SJCRH30 (cell line): ENCODE measurements at regions not wholly inside any gene's neighbourhood (a gene's known extent, or its start where the extent isn't known, plus 50 kb on each side); places are given as distances from the start of the nearest gene placed in this dataset.
"Not testable (repeated sequence)": the region's sequence is repeated elsewhere in the genome, so short reads cannot be mapped to it uniquely, and the experiment has no call there.

ENCODE experiments used
- DNase-seq, 2 experiments: peaks; one replicate each; pipeline ENCODE4 v3.0.0-alpha.2; 2015 to 2020
- H3K27ac ChIP-seq: fragments of 250-450 bp; sonication (Bioruptor Pico); 2 replicates; pipeline ENCODE4 v1.5.1; 2020; ENCODE audit warnings: mild to moderate bottlenecking, moderate library complexity
- H3K27me3 ChIP-seq: fragments of 250-450 bp; sonication (Bioruptor Pico); 2 replicates; pipeline ENCODE4 v1.5.1; 2020; ENCODE audit warnings: mild to moderate bottlenecking, moderate library complexity
- H3K36me3 ChIP-seq: fragments of 250-450 bp; sonication (Bioruptor Pico); 2 replicates; pipeline ENCODE4 v1.5.1; 2020; ENCODE audit warnings: mild to moderate bottlenecking, moderate library complexity
- H3K4me1 ChIP-seq: fragments of 250-450 bp; sonication (Bioruptor Pico); 2 replicates; pipeline ENCODE4 v1.5.1; 2020; ENCODE audit warnings: mild to moderate bottlenecking, moderate library complexity
- H3K4me3 ChIP-seq: fragments of 250-450 bp; sonication (Bioruptor Pico); 2 replicates; pipeline ENCODE4 v1.5.1; 2020; ENCODE audit warnings: mild to moderate bottlenecking, moderate library complexity
- H3K9me3 ChIP-seq: fragments of 250-450 bp; sonication (Bioruptor Pico); replicated peaks from 2 replicates; pipeline ENCODE4 v1.5.1; 2020; ENCODE audit warnings: mild to moderate bottlenecking, moderate library complexity

DNA sequence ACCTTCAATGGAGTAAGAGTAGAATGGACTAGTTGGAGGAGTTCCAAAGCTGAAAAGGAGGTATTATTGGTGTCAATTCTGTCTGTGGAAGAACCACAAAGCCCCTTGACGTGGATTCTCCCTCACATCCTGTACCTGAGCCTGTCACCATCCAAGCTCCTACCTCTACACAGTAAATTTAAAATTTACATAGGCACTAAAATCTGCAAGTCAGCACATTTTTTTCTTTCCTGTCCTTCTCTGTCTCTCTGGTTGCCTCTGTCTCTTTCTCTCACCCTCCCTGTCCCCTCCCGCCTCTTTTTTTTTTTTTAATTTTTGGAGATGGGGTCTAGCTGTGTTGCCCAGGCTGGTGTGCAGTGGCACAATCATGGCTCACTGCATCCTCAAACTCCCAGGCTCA, 236.2 kb downstream of the ZNF37A start:
- H3K27ac ChIP-seq, H3K4me3 ChIP-seq, DNase-seq, H3K27me3 ChIP-seq, H3K4me1 ChIP-seq, H3K9me3 ChIP-seq, H3K36me3 ChIP-seq: not testable (repeated sequence)

DNA sequence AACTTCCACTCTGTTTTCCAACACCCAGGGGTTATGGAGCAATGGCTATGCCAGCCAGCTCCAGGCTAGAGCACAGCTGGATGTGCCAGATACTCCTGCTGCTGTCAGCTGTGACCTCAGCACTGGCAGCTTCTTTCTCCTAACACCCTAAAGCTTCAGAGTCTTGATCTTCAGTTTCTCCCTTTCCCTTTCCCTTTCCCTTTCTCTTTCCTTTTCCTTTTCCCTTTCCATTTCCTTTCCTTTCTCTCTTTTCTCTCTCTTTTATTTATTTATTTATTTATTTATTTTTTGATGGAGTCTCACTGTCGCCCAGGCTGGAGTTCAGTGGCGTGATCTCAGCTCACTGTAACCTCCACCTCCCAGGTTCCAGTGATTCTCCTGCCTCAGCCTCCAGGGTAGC, 237.0 kb downstream of the ZNF37A start:
- not testable (repeated sequence) for H3K36me3 ChIP-seq, H3K9me3 ChIP-seq, H3K4me1 ChIP-seq, H3K27ac ChIP-seq, DNase-seq, H3K4me3 ChIP-seq, H3K27me3 ChIP-seq

DNA sequence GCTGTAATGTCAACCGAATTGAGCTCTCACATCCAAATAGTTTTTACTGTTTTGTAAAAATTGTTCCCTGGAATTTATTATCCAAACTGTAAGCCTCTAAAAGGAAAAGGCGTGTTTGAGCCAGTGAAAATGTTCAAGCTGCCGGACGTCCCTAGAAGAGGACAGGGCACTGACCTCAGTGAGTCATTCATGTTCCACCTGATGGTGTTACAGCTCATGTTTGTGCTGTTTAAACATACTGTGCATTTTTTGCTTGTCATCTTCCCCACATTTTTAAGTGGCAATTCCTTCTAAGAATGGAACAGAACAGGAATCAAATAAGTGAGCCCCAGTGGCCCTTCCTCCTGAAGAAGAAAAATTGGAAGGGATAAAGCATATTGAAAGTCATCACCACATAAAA, 239.6 kb downstream of the ZNF37A start:
- not testable (repeated sequence) for H3K9me3 ChIP-seq, H3K27ac ChIP-seq, H3K4me3 ChIP-seq, H3K36me3 ChIP-seq, H3K27me3 ChIP-seq, DNase-seq, H3K4me1 ChIP-seq

DNA sequence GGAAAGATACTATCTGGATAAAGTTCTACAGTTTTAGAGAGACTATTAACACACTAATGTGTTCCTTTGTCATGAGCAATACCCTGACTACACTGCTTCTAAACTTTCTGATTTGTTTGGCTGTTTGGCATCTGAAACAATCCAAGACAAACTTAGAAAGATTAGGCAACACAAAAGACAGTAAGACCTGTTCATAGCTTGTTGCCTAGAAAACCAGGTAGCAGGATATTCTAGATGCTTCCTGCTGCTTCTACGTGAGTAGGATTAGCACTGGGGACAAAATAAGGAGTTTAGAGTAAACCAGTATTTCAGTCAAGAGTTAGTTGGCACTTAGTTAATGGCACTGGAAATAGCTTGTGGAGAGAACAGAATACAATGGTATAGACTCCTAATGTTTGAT, 256.5 kb downstream of the ZNF37A start:
- H3K4me3 ChIP-seq, H3K4me1 ChIP-seq, H3K9me3 ChIP-seq, H3K27me3 ChIP-seq, H3K36me3 ChIP-seq, H3K27ac ChIP-seq, DNase-seq: not testable (repeated sequence)

DNA sequence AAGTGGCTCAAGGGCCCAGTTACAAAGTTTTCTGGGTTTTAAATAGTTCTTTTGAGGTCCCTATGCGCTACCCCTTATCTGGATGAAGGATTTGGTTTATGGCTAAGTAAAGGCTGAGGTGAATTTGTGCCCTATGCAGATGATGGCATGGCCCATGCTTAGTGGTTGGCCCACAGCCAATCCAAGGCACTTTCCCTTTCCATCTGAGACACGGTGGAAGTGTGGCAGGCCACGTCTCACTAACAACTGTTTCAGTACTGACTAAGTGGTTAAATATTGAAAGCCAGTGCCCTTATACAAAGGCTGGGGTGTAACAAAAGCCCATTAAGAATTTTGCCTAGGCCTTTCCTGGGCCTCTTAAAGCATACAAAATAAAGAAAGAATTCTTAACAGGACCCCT, 260.3 kb downstream of the ZNF37A start:
- not testable (repeated sequence) for H3K9me3 ChIP-seq, H3K27me3 ChIP-seq, H3K4me1 ChIP-seq, H3K27ac ChIP-seq, H3K36me3 ChIP-seq, H3K4me3 ChIP-seq
- DNase-seq, result peak in 1 of 2 experiments; percentile 1

DNA sequence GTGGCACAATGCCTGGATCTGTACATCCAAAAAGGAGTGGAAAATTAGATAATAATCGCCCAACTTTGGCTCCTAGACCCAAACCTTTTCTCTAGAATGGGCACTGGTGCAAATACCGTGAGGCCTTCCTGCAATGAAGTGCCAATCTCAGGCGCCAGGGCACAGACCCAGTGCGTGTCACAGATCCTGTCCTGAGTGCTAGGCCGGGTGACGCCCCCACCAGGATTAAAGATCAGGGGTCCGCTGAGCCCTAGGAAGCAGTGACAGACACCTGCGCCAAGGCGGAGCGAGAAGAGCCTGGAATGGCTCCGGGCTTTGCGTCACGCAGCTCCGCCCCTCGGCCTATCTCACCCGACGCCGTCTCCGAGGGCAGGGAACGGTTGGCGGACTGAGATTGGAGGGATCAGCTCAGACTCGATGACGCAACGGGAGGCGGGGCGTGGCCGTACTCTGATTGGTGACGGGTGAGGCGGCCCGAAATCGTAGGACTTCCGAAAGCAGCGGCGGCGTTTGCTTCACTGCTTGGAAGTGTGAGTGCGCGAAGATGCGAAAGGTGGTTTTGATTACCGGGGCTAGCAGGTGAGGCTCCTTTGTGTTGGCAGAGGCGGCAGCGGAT, 261.9 kb downstream of the ZNF37A start:
- peak; percentile 43 to 53 for DNase-seq
- not testable (repeated sequence) for H3K27me3 ChIP-seq, H3K9me3 ChIP-seq, H3K36me3 ChIP-seq, H3K27ac ChIP-seq, H3K4me1 ChIP-seq
- H3K4me3 ChIP-seq, result peak overlapping the region; percentile 52

DNA sequence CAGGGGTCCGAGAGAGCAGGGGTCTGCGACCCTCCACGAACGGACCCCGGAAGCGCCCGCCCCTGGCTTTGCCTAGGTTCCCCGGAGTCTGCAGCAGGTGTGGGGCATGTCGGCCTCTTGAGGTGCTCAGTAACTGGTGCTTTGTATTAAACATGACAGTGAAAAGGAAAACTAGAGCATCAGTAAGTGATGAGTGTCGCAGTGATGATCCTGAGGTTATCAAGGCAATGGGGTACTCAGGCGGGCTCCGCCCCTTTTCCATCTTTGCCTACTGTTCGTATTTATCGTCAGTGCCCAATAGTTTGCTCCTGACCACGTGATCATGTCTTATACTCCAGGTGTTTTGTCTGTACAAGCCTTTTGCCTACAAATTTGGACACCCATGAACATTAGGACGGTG, 262.4 kb downstream of the ZNF37A start:
- not testable (repeated sequence) for H3K27ac ChIP-seq, H3K4me1 ChIP-seq, H3K9me3 ChIP-seq, DNase-seq, H3K27me3 ChIP-seq, H3K36me3 ChIP-seq
- peak overlapping the region; percentile 52 for H3K4me3 ChIP-seq

DNA sequence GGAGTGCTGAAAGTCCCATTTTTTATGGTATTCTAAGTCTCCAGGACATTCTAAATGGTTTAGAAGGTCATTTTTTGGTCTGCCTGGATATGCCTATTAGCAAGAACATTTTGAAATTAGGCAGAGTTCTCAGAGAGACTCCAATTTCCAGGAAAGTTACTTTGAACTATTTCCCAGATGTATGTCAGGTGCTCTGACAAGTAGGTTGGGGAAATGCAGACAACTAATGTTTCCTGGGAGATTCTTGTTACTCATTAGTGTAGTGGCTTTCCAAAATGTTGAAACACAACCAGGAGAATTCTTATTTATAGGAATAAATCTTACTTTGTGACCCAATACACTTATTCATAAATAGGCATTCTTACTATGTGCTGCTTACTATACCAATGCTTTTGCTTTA, 268.4 kb downstream of the ZNF37A start:
- DNase-seq, H3K9me3 ChIP-seq, H3K27ac ChIP-seq, H3K4me3 ChIP-seq, H3K27me3 ChIP-seq, H3K4me1 ChIP-seq, H3K36me3 ChIP-seq: not testable (repeated sequence)

DNA sequence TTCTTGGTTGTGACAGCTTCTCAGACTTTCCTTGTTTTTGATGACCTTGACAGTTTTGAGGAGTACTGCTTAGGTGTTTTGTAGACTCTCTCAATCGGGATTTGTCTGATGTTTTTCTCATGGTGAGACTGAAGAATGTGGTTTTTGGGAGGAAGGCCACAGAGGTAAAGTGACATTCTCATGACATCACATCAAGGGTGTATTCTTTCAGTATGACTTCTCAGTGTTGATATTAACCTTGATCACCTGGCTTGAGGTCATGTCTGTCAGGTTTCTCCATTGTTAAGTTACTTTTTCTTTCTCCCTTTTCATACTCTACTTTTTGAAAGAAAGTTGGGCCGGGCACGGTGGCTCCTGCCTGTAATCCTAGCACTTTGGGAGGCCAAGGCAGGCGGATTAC, 269.9 kb downstream of the ZNF37A start:
- H3K27ac ChIP-seq, H3K4me3 ChIP-seq, H3K27me3 ChIP-seq, H3K36me3 ChIP-seq, H3K4me1 ChIP-seq, DNase-seq, H3K9me3 ChIP-seq: not testable (repeated sequence)

DNA sequence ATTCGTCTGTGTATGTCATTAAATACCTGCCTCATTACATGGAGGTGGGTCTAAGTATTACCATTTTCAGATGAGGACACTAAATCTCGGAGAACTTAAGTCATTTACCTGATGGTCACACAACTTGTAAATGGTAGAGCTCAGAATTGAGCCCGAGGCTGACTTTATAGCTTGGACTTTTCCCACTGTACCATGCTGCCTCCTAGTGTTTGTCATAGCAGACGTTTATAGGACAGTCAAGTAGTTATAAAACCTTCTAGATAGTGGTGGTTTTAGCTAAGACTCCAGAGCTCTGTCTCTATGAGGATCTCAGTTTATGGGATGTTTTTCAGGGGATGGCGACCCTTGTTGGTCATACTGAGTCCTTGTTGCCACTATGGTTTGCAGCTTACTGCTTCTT, 271.8 kb downstream of the ZNF37A start:
- not testable (repeated sequence) for H3K36me3 ChIP-seq, H3K27ac ChIP-seq
- peak; percentile 13 to 48 for DNase-seq

DNA sequence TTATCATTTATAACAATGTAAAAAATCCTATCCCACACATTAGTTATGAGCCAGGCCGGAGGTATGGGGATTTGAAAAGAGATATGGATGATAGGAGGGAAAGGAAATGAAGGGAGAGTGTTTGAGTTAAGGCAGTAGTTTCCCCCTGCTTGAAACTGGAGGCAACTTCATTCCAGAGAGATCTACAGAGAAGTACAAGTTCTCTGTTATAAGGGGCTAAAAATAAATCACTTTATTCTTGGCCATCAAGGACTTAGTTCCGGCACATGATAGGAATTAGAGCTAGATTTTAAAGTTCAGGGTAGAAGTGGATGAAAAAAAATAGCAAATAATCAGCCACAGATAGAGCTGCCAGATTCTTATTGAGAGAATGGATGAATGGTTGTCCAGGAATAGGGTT, 289.7 kb downstream of the ZNF37A start:
- not testable (repeated sequence) for H3K27ac ChIP-seq, DNase-seq, H3K4me1 ChIP-seq, H3K27me3 ChIP-seq, H3K36me3 ChIP-seq, H3K4me3 ChIP-seq, H3K9me3 ChIP-seq

More for the DNA sequence above, 271.8 kb downstream of the ZNF37A start:
- H3K27me3 ChIP-seq, H3K4me1 ChIP-seq, H3K9me3 ChIP-seq, H3K4me3 ChIP-seq: not testable (repeated sequence)

DNA sequence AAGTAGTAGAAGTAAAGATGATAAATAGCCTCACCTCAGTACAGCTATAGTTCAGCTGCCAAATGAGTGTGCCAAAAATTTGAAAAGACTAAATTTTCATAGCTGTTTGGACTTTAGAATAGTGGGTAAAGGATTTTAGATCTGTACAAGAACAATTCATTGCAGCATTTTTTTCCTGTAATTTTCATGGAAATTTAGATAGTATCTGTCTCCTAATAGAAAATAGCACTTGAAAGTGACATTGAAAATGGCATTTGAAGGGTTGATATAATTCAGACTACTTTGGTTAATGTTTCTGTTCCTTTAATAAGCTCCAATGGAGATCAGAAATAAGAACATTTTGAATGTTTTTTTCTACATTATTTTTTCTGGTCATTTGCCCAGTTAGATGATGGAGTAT, 292.7 kb downstream of the ZNF37A start:
- H3K4me1 ChIP-seq, H3K4me3 ChIP-seq, H3K27me3 ChIP-seq, DNase-seq, H3K9me3 ChIP-seq, H3K27ac ChIP-seq, H3K36me3 ChIP-seq: not testable (repeated sequence)

DNA sequence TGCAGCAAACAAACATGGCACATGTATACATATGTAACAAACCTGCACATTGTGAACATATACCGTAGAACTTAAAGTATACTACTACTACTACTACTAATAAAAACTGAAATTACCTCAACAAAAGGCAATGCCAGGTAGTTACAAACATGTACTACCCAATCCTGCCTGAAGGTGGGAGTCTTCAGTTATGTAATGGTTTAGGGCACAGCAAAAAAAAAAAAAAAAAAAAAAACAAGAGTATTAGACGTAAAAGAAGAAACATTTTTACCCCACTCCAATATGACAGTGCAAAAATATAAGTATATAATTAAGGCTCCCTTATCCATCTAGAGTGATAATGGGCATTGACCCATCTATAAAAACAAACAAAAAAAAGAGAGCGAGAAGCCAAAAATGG, 296.6 kb downstream of the ZNF37A start:
- not testable (repeated sequence) for H3K4me3 ChIP-seq, H3K4me1 ChIP-seq, H3K36me3 ChIP-seq, H3K9me3 ChIP-seq, H3K27me3 ChIP-seq, H3K27ac ChIP-seq
- DNase-seq, result peak in 1 of 2 experiments; percentile 13

DNA sequence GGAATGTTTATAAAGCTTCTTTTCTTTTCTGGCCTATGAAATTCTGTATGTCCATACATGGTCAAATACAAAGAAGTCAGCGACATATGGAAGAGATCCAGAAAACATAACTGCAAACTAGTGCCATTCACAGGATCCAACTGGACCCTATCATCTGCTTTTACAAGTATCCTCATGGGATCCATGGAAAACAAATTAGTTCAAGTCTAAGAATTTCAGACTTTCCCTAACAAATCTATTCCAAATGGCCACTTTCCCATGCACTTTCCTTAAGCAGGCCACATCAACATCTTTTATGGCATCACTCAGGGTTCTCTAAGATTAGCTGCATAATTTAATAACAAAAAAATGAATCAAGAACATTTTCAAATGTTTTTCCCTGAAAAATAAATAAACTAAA, 301.3 kb downstream of the ZNF37A start:
- DNase-seq, H3K4me1 ChIP-seq, H3K4me3 ChIP-seq, H3K36me3 ChIP-seq, H3K27me3 ChIP-seq, H3K27ac ChIP-seq, H3K9me3 ChIP-seq: not testable (repeated sequence)

DNA sequence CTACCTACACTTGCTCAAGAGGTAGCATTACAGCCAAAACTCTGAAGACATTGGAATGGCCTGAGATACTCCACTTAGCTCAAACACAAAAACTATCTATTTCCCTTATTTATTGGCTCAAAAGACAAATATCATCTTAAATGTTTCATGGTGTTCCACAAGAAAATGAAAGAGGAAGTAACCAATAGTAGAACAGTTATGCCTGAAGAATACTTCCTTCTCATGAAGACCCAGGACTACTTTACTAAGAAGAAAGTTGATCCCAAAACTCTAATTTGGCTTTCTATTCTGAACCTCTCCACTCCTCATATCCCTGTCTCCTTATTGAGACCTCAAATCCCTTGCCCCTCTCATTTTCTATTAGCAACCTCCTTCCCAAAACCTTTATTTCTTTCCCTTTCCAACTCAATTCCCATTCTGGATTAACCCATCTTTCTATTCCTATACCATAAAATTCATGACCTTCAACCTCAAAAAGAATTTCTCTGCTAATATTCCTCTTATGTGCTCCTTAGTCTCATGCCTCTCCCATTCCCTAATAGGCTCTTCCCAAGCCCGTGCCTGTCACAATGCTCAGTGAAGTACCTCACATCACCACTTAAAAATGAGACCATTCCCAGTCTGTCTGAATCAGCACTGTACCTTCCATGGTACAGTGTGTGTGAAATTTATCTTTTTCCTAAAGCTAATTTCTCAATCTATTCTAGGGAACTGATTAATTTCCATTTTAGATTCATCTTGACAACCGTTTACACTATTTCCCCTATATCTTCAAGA, 302.2 kb downstream of the ZNF37A start:
- not testable (repeated sequence) for H3K36me3 ChIP-seq, H3K4me1 ChIP-seq, H3K27ac ChIP-seq, H3K27me3 ChIP-seq, H3K4me3 ChIP-seq, H3K9me3 ChIP-seq, DNase-seq

DNA sequence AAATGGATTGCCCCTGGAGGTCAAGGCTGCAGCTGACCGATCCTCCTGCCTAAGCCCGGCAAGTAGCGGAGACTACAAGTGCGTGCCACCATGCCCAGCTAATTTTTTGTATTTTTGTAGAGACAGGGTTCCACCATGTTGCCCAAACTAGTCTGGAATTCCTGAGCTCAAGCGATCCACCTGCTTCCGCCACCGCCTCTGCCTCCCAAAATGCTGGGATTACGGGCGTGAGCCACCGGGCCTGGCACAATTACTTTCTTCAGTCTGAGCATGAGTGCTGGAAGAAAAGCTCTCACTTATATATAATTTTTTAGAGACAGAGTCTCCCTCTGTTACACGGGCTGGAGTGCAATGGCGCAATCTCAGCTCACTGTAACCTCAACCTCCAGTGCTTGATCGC, 307.4 kb downstream of the ZNF37A start:
- H3K36me3 ChIP-seq, H3K27ac ChIP-seq, H3K9me3 ChIP-seq, H3K4me3 ChIP-seq, H3K27me3 ChIP-seq, H3K4me1 ChIP-seq, DNase-seq: not testable (repeated sequence)
